MM.1S (cell line): ENCODE measurements at regions not wholly inside any gene's neighbourhood (a gene's known extent, or its start where the extent isn't known, plus 50 kb on each side); places are given as distances from the start of the nearest gene placed in this dataset.

Source experiments
- DNase-seq: peaks from one replicate; pipeline ENCODE4 v3.0.0-alpha.2; 2015
- H2AFZ ChIP-seq: fragments of 300-600 bp; sonication (generic); 2 replicates; pipeline ENCODE4 v1.6.0; 2016; ENCODE audit warnings: antibody characterized with exemption, low read length
- H3F3A ChIP-seq: fragments of 300-600 bp; sonication (generic); 2 replicates; pipeline ENCODE4 v1.6.1; 2016; ENCODE audit warnings: mild to moderate bottlenecking, antibody characterized with exemption, low read length, moderate library complexity, mixed read lengths; ENCODE audit not compliant: insufficient read depth
- H3K27ac ChIP-seq: fragments of 300-600 bp; sonication (generic); 2 replicates; pipeline ENCODE4 v1.5.1; 2016; ENCODE audit warnings: mild to moderate bottlenecking, low read length
- H3K27me3 ChIP-seq: fragments of 300-600 bp; sonication (generic); replicated peaks from 2 replicates; pipeline ENCODE4 v1.6.0; 2016; ENCODE audit warnings: low read length; ENCODE audit not compliant: insufficient read depth
- H3K36me3 ChIP-seq: fragments of 300-600 bp; sonication (generic); replicated peaks from 2 replicates; pipeline ENCODE4 v1.6.1; 2016; ENCODE audit warnings: mild to moderate bottlenecking, low read length, mixed read lengths; ENCODE audit not compliant: insufficient read depth
- H3K4me1 ChIP-seq: fragments of 300-600 bp; sonication (generic); 2 replicates; pipeline ENCODE4 v1.6.1; 2016; ENCODE audit warnings: low read length, mixed read lengths
- H3K4me2 ChIP-seq: fragments of 300-600 bp; sonication (generic); 2 replicates; pipeline ENCODE4 v1.6.0; 2016; ENCODE audit warnings: low read depth, low read length
- H3K4me3 ChIP-seq: fragments of 300-600 bp; sonication (generic); 2 replicates; pipeline ENCODE4 v1.5.1; 2016; ENCODE audit warnings: low read length, mixed read lengths
- H3K79me2 ChIP-seq: fragments of 300-600 bp; sonication (generic); 2 replicates; pipeline ENCODE4 v1.6.1; 2016; ENCODE audit warnings: mixed run types, low read length, mixed read lengths
- H3K9ac ChIP-seq: fragments of 300-600 bp; sonication (generic); 2 replicates; pipeline ENCODE4 v1.6.1; 2016; ENCODE audit warnings: low read length, mixed read lengths
- H3K9me2 ChIP-seq: fragments of 300-600 bp; sonication (generic); replicated peaks from 2 replicates; pipeline ENCODE4 v1.6.1; 2016; ENCODE audit warnings: mild to moderate bottlenecking, low read length, mixed read lengths; ENCODE audit not compliant: insufficient read depth
- H3K9me3 ChIP-seq: fragments of 300-600 bp; sonication (generic); replicated peaks from 2 replicates; pipeline ENCODE4 v1.6.1; 2016; ENCODE audit warnings: mild to moderate bottlenecking, low read length, mixed read lengths; ENCODE audit not compliant: insufficient read depth
- H4K20me1 ChIP-seq: fragments of 300-600 bp; sonication (generic); 2 replicates; pipeline ENCODE4 v1.6.1; 2016; ENCODE audit warnings: mild to moderate bottlenecking, low read length, moderate library complexity, mixed read lengths; ENCODE audit not compliant: insufficient read depth
- EZH2 ChIP-seq: fragments of 300-600 bp; sonication (generic); optimal IDR thresholded peaks from 2 replicates; pipeline ENCODE3; 2017; ENCODE audit warnings: low read depth, mild to moderate bottlenecking, antibody characterized with exemption, low read length, mixed read lengths
- EZH2phosphoT487 ChIP-seq: fragments of 300-600 bp; sonication (generic); IDR thresholded peaks from 2 replicates; pipeline ENCODE4 v1.6.1; 2018; ENCODE audit warnings: antibody characterized with exemption, low read length
- TF ChIP-seq, protein P1 (sequence below): fragments of 300-600 bp; sonication (generic); IDR thresholded peaks from 2 replicates; pipeline ENCODE4 v1.5.1; 2016; ENCODE audit warnings: antibody characterized with exemption, low read length, mixed read lengths

DNA sequence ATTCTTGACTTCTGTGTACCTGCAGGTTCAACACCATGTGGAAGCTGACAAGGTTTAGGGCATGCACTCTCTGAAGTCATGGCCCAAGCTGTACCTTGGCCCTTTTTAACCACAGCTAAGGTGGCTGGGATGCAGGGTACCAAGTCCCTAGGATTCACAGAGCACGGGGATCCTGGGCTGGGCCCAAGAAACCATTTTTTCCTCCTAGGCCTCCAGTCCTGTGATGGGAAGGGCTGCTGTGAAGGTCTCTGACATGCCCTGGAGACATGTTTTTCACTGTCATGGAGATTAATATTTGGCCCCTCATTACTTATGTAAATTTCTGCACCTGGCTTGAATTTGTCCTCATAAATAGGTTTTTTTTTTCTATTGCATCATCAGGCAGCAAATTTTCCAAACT lies 937.5 kb upstream of the ROBO1 start:
- TF ChIP-seq, protein P1, sequence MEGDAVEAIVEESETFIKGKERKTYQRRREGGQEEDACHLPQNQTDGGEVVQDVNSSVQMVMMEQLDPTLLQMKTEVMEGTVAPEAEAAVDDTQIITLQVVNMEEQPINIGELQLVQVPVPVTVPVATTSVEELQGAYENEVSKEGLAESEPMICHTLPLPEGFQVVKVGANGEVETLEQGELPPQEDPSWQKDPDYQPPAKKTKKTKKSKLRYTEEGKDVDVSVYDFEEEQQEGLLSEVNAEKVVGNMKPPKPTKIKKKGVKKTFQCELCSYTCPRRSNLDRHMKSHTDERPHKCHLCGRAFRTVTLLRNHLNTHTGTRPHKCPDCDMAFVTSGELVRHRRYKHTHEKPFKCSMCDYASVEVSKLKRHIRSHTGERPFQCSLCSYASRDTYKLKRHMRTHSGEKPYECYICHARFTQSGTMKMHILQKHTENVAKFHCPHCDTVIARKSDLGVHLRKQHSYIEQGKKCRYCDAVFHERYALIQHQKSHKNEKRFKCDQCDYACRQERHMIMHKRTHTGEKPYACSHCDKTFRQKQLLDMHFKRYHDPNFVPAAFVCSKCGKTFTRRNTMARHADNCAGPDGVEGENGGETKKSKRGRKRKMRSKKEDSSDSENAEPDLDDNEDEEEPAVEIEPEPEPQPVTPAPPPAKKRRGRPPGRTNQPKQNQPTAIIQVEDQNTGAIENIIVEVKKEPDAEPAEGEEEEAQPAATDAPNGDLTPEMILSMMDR = no peak
- TF ChIP-seq EZH2phosphoT487 (no peak), EZH2 (no peak)
- H3K9ac ChIP-seq = no peak overlapping the region

DNA sequence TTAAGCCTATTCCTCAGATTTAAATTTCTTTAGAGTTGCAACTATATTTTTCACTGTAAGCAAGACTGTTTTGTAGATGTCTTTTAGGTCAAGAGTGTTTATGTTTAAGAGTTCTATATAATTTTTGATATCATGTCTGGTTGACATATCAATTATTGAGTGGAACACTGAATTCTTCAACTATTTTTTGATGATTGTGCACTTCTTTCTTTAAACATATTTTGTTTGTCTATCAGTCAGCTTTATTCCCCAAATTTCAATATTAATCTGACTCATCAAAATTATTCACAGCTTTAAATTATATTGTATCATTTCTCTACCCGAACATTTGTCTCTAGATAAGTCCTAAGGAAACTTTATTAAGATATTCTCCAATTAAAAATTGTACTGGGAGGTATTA lies 933.6 kb upstream of the ROBO1 start:
- Histone ChIP-seq H3F3A (no peaks in the 10 kb centered on the region), H3K9me3 (no peaks in the 10 kb centered on the region), H3K79me2 (no peaks in the 10 kb centered on the region), H3K4me1 (no peaks in the 10 kb centered on the region), H4K20me1 (no peaks in the 10 kb centered on the region), H3K27me3 (no peaks in the 10 kb centered on the region), H3K9ac (no peak overlapping the region), H3K4me3 (no peak overlapping the region), H2AFZ (no peak overlapping the region), H3K27ac (no peak overlapping the region), H3K4me2 (no peak overlapping the region), H3K36me3 (no peaks in the 10 kb centered on the region), H3K9me2 (no peaks in the 10 kb centered on the region)
- no peak for DNase-seq
- TF ChIP-seq EZH2phosphoT487 = no peak
- TF ChIP-seq EZH2 = no peak
- TF ChIP-seq, protein P1 = no peak

More for the DNA sequence above, 937.5 kb upstream of the ROBO1 start:
- Histone ChIP-seq H3F3A (no peaks in the 10 kb centered on the region), H2AFZ (no peak overlapping the region), H3K36me3 (no peaks in the 10 kb centered on the region), H3K79me2 (no peaks in the 10 kb centered on the region), H3K27me3 (no peaks in the 10 kb centered on the region), H3K9me2 (no peaks in the 10 kb centered on the region), H3K27ac (no peak overlapping the region), H3K4me3 (no peak overlapping the region), H3K9me3 (no peaks in the 10 kb centered on the region), H3K4me2 (no peak overlapping the region), H3K4me1 (no peaks in the 10 kb centered on the region), H4K20me1 (no peaks in the 10 kb centered on the region)
- DNase-seq = no peak

DNA sequence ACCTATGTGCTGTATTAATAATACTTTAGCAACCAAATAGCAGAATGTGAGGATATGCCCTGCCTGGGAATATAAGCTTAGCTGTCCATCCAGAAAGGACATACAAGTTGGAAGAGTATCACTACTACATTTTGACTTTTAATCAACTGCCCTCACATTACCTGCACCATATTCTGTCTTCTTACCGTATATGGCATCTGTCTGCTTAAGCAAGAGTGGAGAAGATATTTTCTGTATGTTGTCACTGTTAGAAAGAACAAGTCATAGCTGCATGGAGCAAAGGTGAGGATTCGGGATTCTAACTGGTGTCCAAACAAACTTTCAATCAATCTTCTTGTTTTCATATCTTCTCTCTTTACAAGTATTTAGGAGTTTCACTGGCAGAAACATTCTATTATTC lies 929.5 kb upstream of the ROBO1 start:
- Histone ChIP-seq H2AFZ (no peak overlapping the region), H3K36me3 (no peaks in the 10 kb centered on the region), H3K9ac (no peak overlapping the region), H3K27ac (no peak overlapping the region), H3K4me2 (no peak overlapping the region), H3F3A (no peaks in the 10 kb centered on the region), H3K9me3 (no peaks in the 10 kb centered on the region), H3K4me3 (no peak overlapping the region), H3K9me2 (no peaks in the 10 kb centered on the region), H3K4me1 (no peaks in the 10 kb centered on the region), H3K27me3 (no peaks in the 10 kb centered on the region), H4K20me1 (no peaks in the 10 kb centered on the region), H3K79me2 (no peaks in the 10 kb centered on the region)
- TF ChIP-seq, protein P1 = no peak
- TF ChIP-seq EZH2phosphoT487 (no peak), EZH2 (no peak)
- DNase-seq = no peak

DNA sequence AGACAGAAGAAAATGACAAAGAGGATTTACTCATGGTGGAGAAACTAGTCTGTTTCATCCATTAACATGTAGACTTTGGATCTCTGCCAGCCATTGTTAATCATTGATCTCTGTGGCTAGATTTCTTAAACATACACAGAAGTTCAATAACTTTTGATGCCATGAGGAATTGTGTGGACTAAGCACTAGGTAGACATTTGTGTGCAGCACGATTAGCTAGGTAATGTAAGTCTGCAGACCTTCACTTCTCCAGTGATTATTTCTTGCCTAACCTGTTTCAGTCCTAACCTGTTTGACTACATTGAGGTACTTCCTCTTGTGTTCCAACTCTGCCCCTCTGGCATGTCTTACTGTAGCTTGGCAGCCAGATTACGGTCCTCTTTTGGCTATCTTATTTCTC lies 928.5 kb upstream of the ROBO1 start:
- Histone ChIP-seq H2AFZ (no peak overlapping the region), H3K4me2 (no peak overlapping the region), H3K9me3 (no peaks in the 10 kb centered on the region)

More for the DNA sequence above, 928.5 kb upstream of the ROBO1 start:
- H3K79me2 ChIP-seq = no peaks in the 10 kb centered on the region
- TF ChIP-seq, protein P1 = no peak
- TF ChIP-seq EZH2phosphoT487 = no peak
- TF ChIP-seq EZH2 = no peak
- H3K27ac ChIP-seq = no peak overlapping the region
- DNase-seq = no peak
- H3K4me1 ChIP-seq = no peaks in the 10 kb centered on the region
- H3K27me3 ChIP-seq = no peaks in the 10 kb centered on the region
- H3F3A ChIP-seq = no peaks in the 10 kb centered on the region
- H4K20me1 ChIP-seq = no peaks in the 10 kb centered on the region
- H3K4me3 ChIP-seq = no peak overlapping the region
- H3K36me3 ChIP-seq = no peaks in the 10 kb centered on the region
- no peak overlapping the region for H3K9ac ChIP-seq
- H3K9me2 ChIP-seq = no peaks in the 10 kb centered on the region
